HG02763 (cell line): ENCODE measurements at regions not wholly inside any gene's neighbourhood (a gene's known extent, or its start where the extent isn't known, plus 50 kb on each side); places are given as distances from the start of the nearest gene placed in this dataset.

ENCODE experiments used
- ATAC-seq: cut with Tn5 transposase; IDR thresholded peaks from one replicate; pipeline ENCODE4 v1.9.1; 2021; ENCODE audit warnings: mild to moderate bottlenecking, moderate library complexity; ENCODE audit not compliant: unreplicated experiment

DNA sequence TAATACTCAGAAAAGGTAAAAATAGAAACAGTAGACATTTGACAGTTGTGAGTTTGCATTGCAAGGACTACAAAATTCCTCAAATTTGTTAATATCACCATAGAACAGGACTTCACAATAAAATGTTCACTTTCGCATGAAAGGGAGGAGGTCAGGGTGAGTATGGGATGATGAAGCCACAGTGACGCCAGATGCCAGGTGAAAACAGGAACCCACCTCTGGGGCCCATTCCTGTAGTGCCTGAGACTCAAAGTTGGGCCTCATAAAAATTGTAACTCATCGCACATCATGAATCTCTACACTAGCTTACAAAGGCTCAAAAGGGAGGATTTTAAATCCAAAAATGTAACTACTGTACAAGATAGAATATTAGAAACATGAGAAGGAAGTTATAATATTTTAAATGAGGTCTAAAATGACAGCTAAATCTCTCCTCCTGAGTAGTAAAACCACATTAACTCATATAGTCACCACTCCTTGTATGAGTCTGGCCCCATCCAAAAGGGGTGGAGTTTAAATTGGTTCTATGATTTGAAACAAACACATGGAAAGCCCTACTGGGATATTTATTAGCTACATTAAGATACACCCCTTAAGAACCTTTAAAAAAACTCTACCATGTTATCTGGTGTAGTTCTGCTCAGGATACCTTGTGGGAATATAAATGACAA lies 93.7 kb downstream of the ETS2 start:
- ATAC-seq: no peak

DNA sequence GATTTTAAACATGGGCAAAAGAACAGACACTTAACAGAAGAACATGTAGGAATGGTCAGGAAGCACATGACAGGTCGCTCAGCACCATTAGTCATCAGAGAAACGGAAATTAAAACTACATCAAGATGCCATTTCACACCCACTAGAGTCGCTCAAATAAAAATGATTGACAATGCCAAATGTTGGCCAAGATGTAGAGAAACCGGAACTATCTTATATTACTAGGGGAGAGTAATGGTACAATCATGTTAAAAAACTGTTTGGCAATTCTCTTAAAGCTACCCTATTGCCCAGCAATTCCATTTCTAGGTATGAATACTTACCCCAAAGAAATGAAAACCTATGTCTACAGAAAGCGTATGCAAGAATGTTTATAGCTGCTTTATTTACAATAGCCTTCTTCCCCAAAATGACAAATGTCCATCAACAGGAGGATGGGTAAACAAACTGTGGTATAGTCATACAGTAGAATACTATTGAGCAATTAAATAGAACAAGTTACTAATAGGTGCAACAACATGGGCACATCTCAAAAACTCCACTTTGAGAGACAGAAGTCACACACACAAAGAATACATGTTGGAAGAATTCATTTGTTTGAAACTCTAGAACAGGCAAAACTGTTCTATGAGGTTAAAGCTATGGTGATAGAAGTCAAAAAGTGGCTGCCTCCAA lies 92.8 kb downstream of the ETS2 start:
- no peak for ATAC-seq

DNA sequence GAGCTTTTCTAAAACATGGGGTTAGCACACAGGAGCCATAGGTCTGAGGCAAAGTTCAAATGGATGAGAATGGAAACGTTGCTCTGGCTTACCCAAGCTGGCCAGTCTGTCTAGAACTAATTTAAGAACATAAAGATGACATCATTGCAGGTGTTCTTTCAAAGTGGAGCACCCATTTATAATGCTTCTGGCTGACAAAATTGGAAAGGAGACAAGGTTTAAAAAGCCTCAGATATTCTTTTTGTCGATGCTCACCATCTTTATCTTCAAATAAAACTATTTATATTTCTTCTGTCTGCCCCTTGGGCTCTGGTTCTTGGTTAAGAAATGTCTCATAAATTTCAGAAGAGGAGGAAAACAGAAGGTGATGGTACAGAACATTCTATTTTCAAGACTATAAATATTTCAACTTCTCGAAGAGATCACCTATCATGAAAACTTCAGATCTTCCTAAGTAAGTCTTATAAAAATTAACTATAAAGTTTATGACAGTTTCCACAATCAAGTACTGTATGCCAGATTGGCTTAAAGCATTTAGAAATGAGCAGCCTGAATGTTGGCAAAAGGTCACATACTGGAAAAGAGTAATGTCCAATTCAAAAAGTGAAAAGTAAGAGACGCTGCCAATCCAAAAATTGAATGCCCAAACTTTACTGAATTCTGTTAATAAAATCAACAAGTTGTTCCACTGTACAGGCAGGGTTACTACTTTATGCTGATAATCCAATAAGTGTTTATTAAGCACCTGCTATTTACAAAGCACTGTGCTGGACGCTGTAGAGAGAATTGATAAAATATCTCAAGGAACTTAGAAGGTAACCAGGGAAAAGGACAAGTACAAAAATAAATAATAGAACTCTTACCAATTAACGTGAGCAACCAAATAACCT lies 92.0 kb downstream of the ETS2 start:
- no peak for ATAC-seq

DNA sequence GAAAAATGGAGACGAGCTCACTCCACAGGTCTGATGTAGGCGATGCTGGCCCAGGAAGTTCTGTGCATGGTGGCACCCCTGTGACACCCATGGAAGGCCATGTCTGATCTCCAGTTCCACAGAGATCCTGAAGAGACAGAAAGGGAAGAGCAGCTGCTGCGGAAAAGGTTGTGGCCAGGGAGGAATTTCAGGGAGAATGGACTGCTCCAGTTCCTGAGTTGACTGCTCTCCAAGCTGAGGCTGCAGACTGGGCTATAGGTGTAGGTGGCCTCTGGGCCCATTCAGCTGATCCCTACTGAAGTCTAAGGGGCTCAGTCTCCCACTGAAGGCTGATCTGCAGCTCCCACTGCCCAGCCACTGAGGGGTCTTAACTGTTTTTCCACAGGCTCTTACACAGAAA lies 89.2 kb downstream of the ETS2 start:
- no peak for ATAC-seq

DNA sequence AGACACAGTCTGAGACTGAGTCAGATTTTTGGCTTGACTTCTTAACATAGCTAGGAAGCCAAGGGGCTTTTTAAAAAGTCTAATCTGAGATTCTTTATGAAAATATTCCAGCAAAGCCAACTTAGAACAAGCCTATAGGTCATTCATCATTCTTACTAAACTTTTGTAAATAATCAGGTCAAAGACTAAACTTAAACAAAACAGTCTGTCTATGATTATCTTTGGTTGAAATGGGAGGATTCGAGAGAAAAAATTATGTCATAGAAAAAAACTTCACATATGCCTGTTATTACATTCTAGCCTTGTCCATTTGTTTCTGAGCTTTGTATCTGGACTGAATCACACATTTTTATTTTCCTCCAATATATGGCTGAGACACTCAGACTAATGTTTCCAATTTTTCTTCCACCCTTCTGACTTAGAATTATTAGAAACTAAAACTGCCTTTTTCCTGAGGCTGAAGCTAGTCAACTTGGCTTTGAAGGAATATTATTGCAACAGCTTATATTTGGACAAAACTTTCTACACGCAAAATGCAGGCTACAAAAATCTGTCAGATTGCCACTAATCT lies 83.3 kb downstream of the ETS2 start:
- no peak for ATAC-seq

DNA sequence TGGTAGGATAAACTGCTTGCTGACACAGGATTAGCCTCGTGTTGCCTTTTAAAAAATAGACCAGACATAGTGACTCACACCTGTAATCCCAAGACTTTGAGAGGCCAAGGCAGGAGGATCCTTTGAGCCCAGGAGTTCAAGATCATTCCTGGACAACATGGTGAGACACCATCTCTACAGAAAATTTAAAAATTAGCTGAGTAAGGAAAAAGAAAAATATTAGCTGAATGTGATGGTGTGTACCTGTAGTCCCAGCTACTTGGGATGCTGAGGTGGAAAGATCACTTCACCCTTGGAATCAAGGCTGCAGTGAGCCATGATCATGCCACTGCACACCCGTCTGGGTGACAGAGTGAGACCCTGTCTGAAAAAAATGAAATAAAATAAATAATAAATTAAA lies 82.0 kb downstream of the ETS2 start:
- no peak for ATAC-seq

DNA sequence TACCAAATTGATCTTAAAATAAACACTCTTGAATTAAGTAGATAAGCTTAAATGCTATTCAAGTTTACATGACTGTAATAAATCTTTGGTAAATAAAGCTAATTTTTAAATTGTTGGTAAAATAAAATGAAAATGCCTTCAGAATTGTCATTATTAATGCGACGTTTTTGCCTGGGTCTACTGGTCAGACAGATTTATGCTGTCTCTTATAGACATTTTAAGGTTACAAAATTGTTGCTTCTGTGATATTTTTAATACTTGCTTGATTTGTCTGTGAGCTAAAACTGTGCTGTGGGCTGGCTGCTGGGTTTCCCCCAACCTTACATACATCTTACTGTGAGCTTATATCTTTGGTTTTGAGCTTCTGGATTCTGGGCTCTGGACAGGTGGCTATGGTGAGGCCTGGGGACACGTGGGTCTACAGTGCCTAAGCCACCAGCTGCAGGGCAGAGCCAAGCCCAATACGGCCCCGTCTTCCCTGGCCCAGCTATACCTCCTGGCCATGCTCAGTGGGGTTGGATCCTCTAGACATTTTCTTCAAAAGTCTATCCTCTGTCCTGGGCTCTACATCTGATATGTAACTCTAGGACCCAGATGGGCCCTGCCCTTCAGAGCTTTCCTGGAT lies 81.4 kb downstream of the ETS2 start:
- ATAC-seq: no peak

DNA sequence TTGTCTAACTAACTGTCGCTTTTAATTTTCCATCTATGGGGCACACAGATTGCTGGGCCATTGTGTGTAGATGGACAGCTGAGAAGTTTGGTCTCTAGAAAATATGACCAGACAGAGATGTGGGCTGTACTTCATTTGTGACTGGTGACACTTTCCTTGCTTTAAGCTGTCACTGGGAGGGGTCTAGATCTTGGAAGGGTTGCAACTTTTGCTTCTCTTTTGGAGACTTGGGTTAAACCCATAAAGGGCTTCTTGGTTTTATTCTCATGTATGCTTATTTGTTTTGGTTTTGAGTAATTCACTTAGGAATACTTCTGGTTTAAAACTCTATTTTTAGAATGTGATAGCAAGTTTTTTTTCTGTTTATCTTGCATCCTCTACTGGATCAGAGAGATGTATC lies 80.2 kb downstream of the ETS2 start:
- no peak for ATAC-seq

DNA sequence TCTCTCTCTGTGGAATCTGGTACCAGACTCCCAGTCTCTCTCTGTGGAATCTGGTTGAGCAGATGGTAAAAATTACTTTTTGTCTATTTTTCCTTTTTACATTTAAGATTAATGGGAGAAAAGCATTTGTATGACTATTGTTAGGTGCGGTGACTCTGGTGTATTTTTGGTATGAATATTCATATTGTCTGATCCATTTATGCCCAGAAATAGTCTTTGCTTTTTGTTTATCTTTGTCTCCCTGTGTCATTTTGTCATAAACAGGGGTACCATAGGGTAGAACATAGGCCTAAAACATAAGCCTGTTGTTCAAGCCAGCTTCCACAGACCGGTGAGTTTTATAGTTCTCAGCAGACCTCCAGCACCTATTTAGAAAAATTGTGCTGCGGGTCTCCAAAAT lies 78.7 kb downstream of the ETS2 start:
- no peak for ATAC-seq

DNA sequence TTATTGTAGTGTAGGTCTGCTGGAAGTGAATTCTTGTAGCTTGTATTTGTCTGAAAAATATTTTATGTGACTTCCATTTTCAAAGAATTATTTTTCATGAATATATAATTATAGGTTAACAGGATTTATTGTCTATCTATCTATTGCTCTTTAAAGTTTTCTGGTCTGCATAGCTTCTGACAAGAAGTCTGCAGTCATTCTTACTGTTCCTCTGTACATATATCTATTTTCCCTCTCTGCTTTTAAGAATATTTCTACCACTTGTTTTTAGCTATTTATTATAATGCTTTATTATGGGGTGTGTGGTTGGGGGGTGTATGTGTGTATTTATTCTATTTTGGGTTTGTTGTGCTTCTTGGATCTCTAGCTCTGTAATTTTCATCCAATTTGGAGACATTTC lies 77.4 kb downstream of the ETS2 start:
- no peak for ATAC-seq

DNA sequence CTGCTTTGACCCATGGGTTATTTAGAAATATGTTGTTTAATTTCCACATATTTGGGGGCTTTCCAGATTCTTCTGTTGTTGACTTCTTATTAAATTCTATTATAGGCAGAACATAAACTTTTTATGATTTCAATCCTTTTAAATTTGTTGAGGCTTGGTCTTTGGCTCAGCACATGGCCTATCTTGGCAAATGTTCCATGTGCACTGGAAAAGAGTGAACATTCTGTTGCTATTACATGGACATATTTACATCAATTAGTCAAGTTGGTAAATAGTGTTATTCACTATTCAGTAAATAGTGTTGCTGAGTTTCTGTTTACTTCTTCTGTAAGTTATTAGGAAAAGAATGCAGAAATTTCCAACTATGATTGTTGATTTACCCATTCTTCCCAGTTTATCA lies 75.4 kb downstream of the ETS2 start:
- no peak for ATAC-seq

DNA sequence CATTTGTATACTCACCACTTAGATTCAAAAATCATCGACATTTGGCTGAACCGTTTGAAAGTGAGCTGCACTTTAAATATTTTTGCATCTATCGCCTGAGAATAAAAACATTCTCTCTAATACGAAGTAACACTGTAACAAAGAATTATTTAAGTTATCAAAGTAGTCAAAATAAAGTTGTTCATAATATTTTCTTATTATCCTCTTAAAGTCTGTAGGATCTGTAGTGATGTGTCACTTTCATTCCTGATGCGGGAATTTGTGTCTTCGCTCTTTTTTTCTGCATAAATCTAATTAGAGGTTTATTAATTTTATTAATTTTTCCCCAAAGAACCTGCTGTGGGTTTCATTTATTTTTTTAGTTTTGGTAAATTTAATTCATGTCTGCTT lies 74.8 kb downstream of the ETS2 start:
- ATAC-seq: no peak

DNA sequence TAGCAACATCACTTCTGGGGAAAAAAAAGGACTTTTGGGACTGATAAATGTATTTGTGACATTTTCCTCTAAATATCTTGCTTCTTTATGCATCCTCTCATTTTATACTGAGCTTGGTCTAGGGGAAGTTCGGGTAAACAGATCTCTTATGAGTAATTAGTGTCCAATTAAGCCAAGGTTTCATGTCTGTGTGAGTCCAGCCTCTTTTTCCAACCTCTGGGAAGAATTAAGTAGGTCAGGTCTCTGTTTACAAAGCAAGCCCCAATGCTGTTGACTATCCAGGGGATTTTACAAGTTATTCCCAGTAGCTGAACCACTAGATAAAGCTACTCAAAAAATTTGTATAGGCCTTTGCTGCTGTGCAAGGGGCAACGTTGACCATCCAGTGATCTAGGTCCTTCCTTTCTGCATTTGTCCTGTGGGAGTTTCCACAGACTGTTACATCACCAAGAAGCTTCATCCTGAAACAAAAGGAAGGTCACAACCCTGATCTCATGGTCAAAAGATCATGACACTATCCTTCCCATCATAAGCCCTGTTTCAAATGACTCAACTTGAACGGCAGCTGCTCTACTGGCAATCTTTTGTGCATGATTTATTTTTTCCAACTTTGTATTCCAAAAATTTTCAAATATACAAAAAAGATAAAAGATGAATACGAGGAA lies 74.3 kb downstream of the ETS2 start:
- no peak for ATAC-seq

DNA sequence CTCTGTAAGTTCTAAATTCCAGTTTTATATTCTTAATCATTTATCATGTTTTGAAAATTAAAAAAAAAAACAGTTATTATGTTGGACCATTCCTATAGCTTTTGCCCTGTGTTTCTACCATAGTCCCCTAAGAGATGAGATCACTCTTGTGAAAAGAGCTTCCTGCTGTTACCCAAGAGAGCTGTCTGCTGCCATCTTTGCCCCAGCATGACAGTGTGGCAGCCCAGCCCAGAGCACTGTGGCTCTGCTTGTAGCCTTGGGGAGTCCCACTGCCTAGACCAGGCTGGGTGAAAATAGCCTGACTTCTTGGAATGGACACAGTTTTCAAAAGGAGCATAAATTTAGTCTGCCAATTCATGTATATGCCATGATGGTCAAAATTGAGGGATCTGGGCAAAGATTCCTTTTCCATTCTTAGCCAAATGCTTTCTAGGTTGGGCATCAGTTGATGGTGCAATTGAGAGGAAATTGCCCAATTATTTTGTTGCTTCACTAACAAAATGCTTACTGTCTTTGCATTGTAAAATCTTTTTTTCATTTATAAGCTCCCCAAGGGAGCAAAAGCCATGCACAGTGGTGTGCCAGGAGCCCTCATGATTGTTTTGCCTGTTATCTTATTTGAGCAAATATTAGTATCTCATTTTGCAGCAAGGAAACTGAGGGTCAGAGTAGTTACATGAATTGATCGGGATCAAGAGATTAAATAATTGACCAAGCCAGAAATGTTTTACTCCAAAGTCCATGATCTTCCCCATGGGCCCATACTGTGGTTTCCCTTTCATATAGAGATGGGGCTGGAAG lies 72.8 kb downstream of the ETS2 start:
- ATAC-seq: no peak

DNA sequence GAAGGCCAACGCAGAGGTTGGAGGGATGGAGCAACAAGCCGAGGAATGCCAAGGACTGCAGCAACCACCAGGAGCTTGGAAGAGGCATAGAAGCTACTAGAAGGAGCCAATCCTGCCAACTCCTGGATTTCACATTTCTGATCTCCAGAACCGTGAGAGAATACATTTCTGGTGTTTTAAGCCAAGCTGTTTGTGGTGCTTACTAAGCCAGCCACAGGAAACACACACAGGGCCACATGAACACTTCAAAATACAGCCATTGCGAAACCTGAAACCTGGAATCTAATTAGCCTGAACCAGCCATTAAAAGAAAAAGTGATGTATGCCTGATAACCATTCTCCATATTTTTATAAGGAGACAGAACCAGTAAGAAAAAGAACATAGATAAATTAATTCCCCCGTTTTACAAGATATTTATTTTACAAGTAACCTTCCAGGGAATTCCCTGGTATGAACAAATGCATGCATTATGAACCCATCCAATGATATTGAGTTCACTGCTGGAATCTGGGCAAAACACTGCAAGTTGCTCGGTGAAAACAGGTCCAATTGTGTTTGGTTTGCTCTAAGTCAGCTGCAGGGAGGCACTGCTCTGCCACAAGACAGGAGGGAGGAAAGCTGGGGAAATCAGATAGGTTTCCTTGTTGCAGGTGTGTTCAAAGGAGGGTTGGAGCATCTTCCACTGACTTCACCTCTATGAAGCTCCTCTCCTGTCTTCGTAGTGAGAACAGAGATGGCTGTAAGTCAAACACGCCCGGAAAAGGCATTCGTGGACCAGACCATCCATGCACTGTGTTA lies 70.2 kb downstream of the ETS2 start:
- ATAC-seq: no peak
